ENCODE measurements at regions not wholly inside any gene's neighbourhood (a gene's known extent, or its start where the extent isn't known, plus 50 kb on each side); places are given as distances from the start of the nearest gene placed in this dataset.

- peak; percentile 96 for TF ChIP-seq FOSL1 (tag; conservative IDR thresholded peaks at IDR 0.05)
- TF ChIP-seq TAF15 (IDR thresholded peaks at IDR 0.05; ENCODE audit: low read depth, low read length): no peak
- TF ChIP-seq RBBP5 (IDR thresholded peaks at IDR 0.05; ENCODE audit: borderline replicate concordance, insufficient read depth, low read length, poor library complexity, severe bottlenecking): peak; percentile 17
- TF ChIP-seq ZBTB33 (CRISPR knock-in tag; IDR thresholded peaks at IDR 0.05): no peak
- no peak for TF ChIP-seq CCAR2 (IDR thresholded peaks at IDR 0.05; ENCODE audit: low read depth, low read length)
- TF ChIP-seq ARID3B (CRISPR knock-in tag; IDR thresholded peaks at IDR 0.05; ENCODE audit: borderline replicate concordance): no peak
- peak; percentile 85 for TF ChIP-seq HMBOX1 (IDR thresholded peaks at IDR 0.05)
- TF ChIP-seq FOXM1 (IDR thresholded peaks at IDR 0.05; ENCODE audit: low read depth): peak; percentile 98
- TF ChIP-seq FOXM1 (CRISPR knock-in tag; IDR thresholded peaks at IDR 0.05; ENCODE audit: low read depth): no peak
- TF ChIP-seq ZNF407 (IDR thresholded peaks at IDR 0.05; ENCODE audit: low read depth): no peak
- TF ChIP-seq ZBED1 (IDR thresholded peaks at IDR 0.05): 0 out of 2 replicates have a peak, but pooled peaks have one; percentile 30
- no peak for TF ChIP-seq MTF1 (CRISPR knock-in tag; IDR thresholded peaks at IDR 0.05; ENCODE audit: borderline replicate concordance)
- peak; percentile 94 for TF ChIP-seq TCF3 (CRISPR knock-in tag; IDR thresholded peaks at IDR 0.05)
- peak; percentile 78 for TF ChIP-seq NFE2 (IDR thresholded peaks at IDR 0.05; ENCODE audit: low read depth)
These were observed 71.8 kb upstream of the ALDH1A1 start (continued) for GRCh38 chr9:73024601-73025034.
